Transverse colon (tissue), 4 donors: ENCODE measurements at regions not wholly inside any gene's neighbourhood (a gene's known extent, or its start where the extent isn't known, plus 50 kb on each side); places are given as distances from the start of the nearest gene placed in this dataset.

ENCODE experiments used
- DNase-seq: peaks from one replicate; pipeline ENCODE4 v3.0.0-alpha.2; 2019
- H3K27ac ChIP-seq, 4 donors: fragments of 200-600 bp; sonication (generic); 2 replicates each; pipeline ENCODE4 v1.5.1; 2016 to 2018; ENCODE audit warnings: inconsistent platforms in 4 of 4
- H3K27me3 ChIP-seq: fragments of 200-600 bp; sonication (generic); 2 replicates; pipeline ENCODE4 v1.5.1; 2017; ENCODE audit warnings: inconsistent platforms
- H3K36me3 ChIP-seq, 4 donors: fragments of 200-600 bp; sonication (generic); 2 replicates each; pipeline ENCODE4 v1.5.1; 2017 to 2019; ENCODE audit warnings: inconsistent platforms in 4 of 4
- H3K4me1 ChIP-seq, 4 donors: fragments of 200-600 bp; sonication (generic); 2 replicates each; pipeline ENCODE4 v1.5.1; 2017 to 2020; ENCODE audit warnings: inconsistent platforms in 4 of 4
- H3K4me3 ChIP-seq, 4 donors: fragments of 200-600 bp; sonication (generic); 1 replicate in 1 of 4; 2 replicates in 3 of 4; pipeline versions ENCODE4 v1.5.1 to v1.6.1; 2017 to 2019; ENCODE audit warnings: inconsistent platforms in 4 of 4
- H3K9me3 ChIP-seq, 2 donors: fragments of 200-600 bp; sonication (generic); 2 replicates each; pipeline ENCODE4 v1.5.1; 2017 to 2019; ENCODE audit warnings: inconsistent platforms in 2 of 2
- CTCF ChIP-seq, 5 experiments: fragments of 200-600 bp in 3 of 5; fragments of 450-650 bp in 2 of 5; sonication (generic) in 3 of 5; IDR thresholded peaks; 1 replicate in 2 of 5; 2 replicates in 3 of 5; pipeline ENCODE4 v1.5.1; 2016 to 2017; ENCODE audit warnings: antibody characterized with exemption in 5 of 5, inconsistent platforms in 3 of 5, mild to moderate bottlenecking in 2 of 5, moderate library complexity in 1 of 5
- EP300 ChIP-seq: sonication (generic); formaldehyde crosslinking; IDR thresholded peaks from one replicate; pipeline ENCODE4 v1.6.1; 2017; ENCODE audit warnings: antibody characterized with exemption, low read depth
- POLR2A ChIP-seq: fragments of 450-650 bp; IDR thresholded peaks from one replicate; pipeline ENCODE4 v1.6.1; 2016; ENCODE audit warnings: antibody characterized with exemption, mild to moderate bottlenecking, moderate library complexity
- POLR2AphosphoS5 ChIP-seq, 3 donors: sonication (generic); formaldehyde crosslinking; IDR thresholded peaks; one replicate each; pipeline ENCODE4 v1.6.1; 2016; ENCODE audit warnings: antibody characterized with exemption in 3 of 3
- WGBS, 2 donors: methylation state at CpG; one replicate each; pipeline ENCODE4 v1.1.5; 2018; ENCODE audit warnings: low coverage in 1 of 2; 5-methylcytosine and 5-hydroxymethylcytosine counted together
- in situ Hi-C, 4 donors: fragments of 200-750 bp; cut with MboI; loops; one replicate each; pipeline versions ENCODE4 v1.15.0 to v1.15.1; 2017; ENCODE audit warnings: low sequenced_read_pairs in 3 of 4, low pct_ligation_motif_present in 1 of 4, low pct_unique_long_range_greater_than_20kb in 1 of 4
- intact Hi-C: fragments of 100-400 bp; cut with DNase I; formaldehyde crosslinking; loops from one replicate; pipeline ENCODE4 v1.15.1; 2023; ENCODE audit warnings: low total_unique reads

DNA sequence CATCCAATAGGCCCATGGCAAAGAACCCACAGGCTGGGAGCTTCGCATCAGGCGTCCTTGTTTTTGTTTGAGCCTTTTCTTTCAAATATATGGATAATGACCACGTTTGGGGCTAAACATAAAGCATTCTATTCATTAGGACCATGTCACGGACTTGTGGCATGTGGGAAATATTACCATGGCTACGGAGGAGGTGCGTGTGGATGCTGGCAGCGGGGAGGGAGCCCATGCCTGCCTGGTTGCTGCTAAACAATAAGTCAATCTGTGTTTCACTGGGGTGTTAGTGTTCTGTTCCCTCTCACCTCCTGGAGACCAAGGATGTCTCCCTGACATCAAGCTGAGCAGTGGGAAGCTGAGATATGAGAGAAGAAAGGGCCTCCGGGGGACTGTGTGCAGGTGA, 121.1 kb downstream of the IRS2 start:
- TF ChIP-seq CTCF (IDR thresholded peaks at IDR 0.05), result no peak
- no peak for TF ChIP-seq POLR2AphosphoS5 (IDR thresholded peaks at IDR 0.05)
- no peak for TF ChIP-seq POLR2A
- TF ChIP-seq EP300, result no peak
- H3K27me3 ChIP-seq, result no peaks in the 10 kb centered on the region
- intact Hi-C loops (no loop called here), in situ Hi-C loops (no loop called here)
- H3K4me3 ChIP-seq, result no peak overlapping the region
- no peaks in the 10 kb centered on the region for H3K36me3 ChIP-seq
- H3K27ac ChIP-seq, result no peak overlapping the region
- no peaks in the 10 kb centered on the region for H3K4me1 ChIP-seq
- no peaks in the 10 kb centered on the region for H3K9me3 ChIP-seq
- 76 to 87% methylated on average over 5 to 8 of the region's 8 CpGs for WGBS, 2 donors
- DNase-seq, result no peak

DNA sequence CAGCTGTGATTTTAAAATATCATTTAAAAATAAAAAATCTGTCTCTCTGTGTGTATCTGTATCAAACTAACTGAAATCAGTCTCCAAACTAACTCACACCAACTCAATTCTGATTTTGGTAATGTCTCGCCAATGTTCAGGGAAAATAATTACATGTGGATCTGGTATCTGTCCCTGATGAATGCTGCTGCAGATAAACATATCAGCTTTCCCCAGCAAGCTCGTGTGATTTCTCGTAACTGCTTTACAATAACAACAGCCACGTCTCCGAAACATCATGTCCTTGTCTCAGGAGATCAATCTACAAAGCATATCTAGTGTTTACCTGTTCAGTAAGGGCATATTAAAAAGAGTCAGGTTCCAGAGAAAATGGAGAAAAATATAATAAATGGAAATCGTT, 129.0 kb downstream of the IRS2 start:
- TF ChIP-seq POLR2AphosphoS5 (IDR thresholded peaks at IDR 0.05) (no peak), CTCF (IDR thresholded peaks at IDR 0.05) (no peak), POLR2A (no peak), EP300 (no peak)
- peaks cover 4% of the 10 kb centered on the region for H3K27me3 ChIP-seq
- H3K27ac ChIP-seq, result no peak overlapping the region
- 69 to 74% methylated on average over 6 of the region's 6 CpGs for WGBS, 2 donors
- no peaks in the 10 kb centered on the region for H3K4me1 ChIP-seq
- in situ Hi-C loops (no loop called here), intact Hi-C loops (no loop called here)
- no peak overlapping the region for H3K4me3 ChIP-seq
- H3K36me3 ChIP-seq, result no peaks in the 10 kb centered on the region
- no peak for DNase-seq
- no peaks in the 10 kb centered on the region for H3K9me3 ChIP-seq

DNA sequence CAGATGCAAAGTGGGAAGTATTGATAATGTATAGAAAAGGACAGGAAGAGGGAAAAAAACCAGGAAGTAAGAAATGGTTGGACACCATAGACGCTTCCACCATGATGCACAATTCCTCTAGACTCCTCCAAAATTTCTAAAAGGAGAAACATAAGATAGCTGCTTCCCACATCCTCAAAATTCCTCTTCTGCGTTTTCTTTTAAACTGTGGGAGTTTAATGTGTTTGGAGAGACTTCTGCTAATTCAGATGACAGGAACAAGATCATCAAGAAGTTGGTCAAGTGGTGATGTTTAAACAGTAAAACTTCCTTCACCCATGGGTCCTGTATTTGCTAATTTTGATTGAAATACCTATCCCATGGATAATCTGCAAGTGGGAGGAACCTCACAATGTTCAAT, 130.2 kb downstream of the IRS2 start:
- no peak for DNase-seq
- Histone ChIP-seq H3K9me3 (no peaks in the 10 kb centered on the region), H3K36me3 (no peaks in the 10 kb centered on the region), H3K27ac (peak overlapping the region; percentile 10 to 61 (median 36)), H3K4me1 (no peaks in the 10 kb centered on the region), H3K27me3 (peaks cover 4% of the 10 kb centered on the region), H3K4me3 (no peak overlapping the region)
- intact Hi-C loops (no loop called here), in situ Hi-C loops (no loop called here)
- TF ChIP-seq POLR2A (no peak), POLR2AphosphoS5 (IDR thresholded peaks at IDR 0.05) (no peak), EP300 (no peak), CTCF (IDR thresholded peaks at IDR 0.05) (no peak)
- WGBS, 2 donors, result 75 to 89% methylated on average over 1 to 2 of the region's 2 CpGs

DNA sequence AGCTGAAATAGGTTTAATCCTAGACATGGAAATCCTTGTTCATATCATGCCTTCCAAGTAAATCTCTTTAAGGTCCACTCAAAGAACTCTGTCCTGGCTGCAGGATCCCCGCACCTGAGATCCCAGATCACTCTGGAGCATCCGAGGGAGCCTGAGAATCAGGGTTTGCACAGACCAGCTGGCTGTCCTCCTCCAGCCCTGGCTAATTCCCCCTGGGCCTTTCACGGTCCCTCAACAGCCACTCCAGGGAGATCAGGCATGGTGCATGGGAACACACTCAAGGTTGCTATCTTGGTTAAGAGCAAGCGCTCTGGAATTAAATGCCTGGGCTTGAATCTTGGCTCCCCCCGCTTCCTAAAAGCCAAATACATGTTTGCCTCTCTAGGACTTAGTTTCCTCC, 130.8 kb downstream of the IRS2 start:
- in situ Hi-C loops (no loop called here), intact Hi-C loops (no loop called here)
- 82 to 100% methylated on average over 3 to 5 of the region's 5 CpGs for WGBS, 2 donors
- no peak for TF ChIP-seq EP300
- TF ChIP-seq POLR2A, result no peak
- TF ChIP-seq CTCF (IDR thresholded peaks at IDR 0.05), result no peak
- no peak for TF ChIP-seq POLR2AphosphoS5 (IDR thresholded peaks at IDR 0.05)
- no peak for DNase-seq
- Histone ChIP-seq H3K9me3 (no peaks in the 10 kb centered on the region), H3K27ac (peak overlapping the region; percentile 10 to 61 (median 36)), H3K4me3 (no peak overlapping the region), H3K4me1 (no peaks in the 10 kb centered on the region), H3K27me3 (peaks cover 4% of the 10 kb centered on the region), H3K36me3 (no peaks in the 10 kb centered on the region)
